ENCODE measurements at regions not wholly inside any gene's neighbourhood (a gene's known extent, or its start where the extent isn't known, plus 50 kb on each side); places are given as distances from the start of the nearest gene placed in this dataset.

DNA sequence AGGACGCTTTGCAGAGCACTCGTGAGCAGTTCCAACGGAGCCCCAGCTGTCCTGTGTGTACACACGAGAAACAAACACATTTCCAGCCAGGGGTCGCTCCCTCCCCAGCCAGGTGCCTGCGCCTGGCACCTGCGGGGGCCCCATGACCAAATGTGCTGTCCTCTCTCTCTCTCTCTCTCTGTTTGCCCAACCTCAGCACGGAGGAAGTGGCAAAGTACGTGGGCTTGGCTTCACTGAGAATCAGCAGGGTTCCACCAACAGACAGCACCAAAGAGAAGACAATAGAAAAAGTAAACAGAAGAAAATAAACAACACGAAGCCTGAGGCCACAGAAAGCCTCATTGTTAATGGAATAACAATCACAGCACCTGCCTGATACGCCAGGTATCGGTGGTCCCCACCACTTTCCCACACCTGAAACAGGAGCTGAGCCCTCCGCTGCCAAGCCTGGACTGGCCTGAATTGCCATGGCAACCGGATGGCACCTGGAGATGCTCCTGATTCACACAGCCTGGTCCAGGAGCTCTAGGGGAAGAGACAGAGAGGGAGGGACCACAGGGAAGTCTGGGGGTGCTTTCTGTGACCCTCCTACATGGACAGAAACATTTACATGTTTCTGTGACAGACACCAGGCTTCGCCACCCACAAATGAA is 103.9 kb upstream of the CACNA1A start:
- no peak overlapping the region for H3K4me3 ChIP-seq
- no peak overlapping the region for H3K27ac ChIP-seq
- no peaks in the 10 kb centered on the region for H3K9me3 ChIP-seq
- DNase-seq, result peak; percentile 21
- 28 to 90% methylated on average over 1 to 15 of the region's 15 CpGs for WGBS, 2 donors (ENCODE audit: low coverage in 1 of 2)
- H3K27me3 ChIP-seq, result no peaks in the 10 kb centered on the region
- H3K36me3 ChIP-seq, result no peaks in the 10 kb centered on the region
- in situ Hi-C loops (cut with MboI; ENCODE audit: low pct_ligation_motif_present in 1 of 4, low pct_unique_long_range_greater_than_20kb in 1 of 4, low sequenced_read_pairs in 3 of 4) (loop anchor here in 1 of 4 donors (25.0 kb wide), 2 partner anchors 102 to 252 kb away; no protein-coding TSS in a partner anchor), intact Hi-C loops (cut with DNase I; ENCODE audit: low total_unique reads) (no loop called here)
- peaks cover 0 to 4% (median 0%) of the 10 kb centered on the region in 4 donors for H3K4me1 ChIP-seq
- no peak for TF ChIP-seq EP300 (IDR thresholded peaks at IDR 0.05; ENCODE audit: low read depth)
- no peak for TF ChIP-seq POLR2AphosphoS5 (IDR thresholded peaks at IDR 0.05)
- TF ChIP-seq, protein P1, sequence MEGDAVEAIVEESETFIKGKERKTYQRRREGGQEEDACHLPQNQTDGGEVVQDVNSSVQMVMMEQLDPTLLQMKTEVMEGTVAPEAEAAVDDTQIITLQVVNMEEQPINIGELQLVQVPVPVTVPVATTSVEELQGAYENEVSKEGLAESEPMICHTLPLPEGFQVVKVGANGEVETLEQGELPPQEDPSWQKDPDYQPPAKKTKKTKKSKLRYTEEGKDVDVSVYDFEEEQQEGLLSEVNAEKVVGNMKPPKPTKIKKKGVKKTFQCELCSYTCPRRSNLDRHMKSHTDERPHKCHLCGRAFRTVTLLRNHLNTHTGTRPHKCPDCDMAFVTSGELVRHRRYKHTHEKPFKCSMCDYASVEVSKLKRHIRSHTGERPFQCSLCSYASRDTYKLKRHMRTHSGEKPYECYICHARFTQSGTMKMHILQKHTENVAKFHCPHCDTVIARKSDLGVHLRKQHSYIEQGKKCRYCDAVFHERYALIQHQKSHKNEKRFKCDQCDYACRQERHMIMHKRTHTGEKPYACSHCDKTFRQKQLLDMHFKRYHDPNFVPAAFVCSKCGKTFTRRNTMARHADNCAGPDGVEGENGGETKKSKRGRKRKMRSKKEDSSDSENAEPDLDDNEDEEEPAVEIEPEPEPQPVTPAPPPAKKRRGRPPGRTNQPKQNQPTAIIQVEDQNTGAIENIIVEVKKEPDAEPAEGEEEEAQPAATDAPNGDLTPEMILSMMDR (IDR thresholded peaks at IDR 0.05), result no peak
- TF ChIP-seq POLR2A (IDR thresholded peaks at IDR 0.05), result no peak

- no peak overlapping the region for H3K27ac ChIP-seq
- WGBS, 2 donors (ENCODE audit: low coverage in 1 of 2), result 72 to 78% methylated on average over 8 to 13 of the region's 13 CpGs
- no peaks in the 10 kb centered on the region for H3K27me3 ChIP-seq
- DNase-seq, result no peak
- TF ChIP-seq POLR2AphosphoS5 (IDR thresholded peaks at IDR 0.05) (no peak), EP300 (IDR thresholded peaks at IDR 0.05; ENCODE audit: low read depth) (no peak), POLR2A (IDR thresholded peaks at IDR 0.05) (no peak)
- TF ChIP-seq, protein P1 (IDR thresholded peaks at IDR 0.05), result no peak
- H3K4me3 ChIP-seq, result no peak overlapping the region
- in situ Hi-C loops (cut with MboI; ENCODE audit: low pct_ligation_motif_present in 1 of 4, low pct_unique_long_range_greater_than_20kb in 1 of 4, low sequenced_read_pairs in 3 of 4), result loop anchor here in 3 of 4 donors (5.0 to 25.0 kb wide), 5 partner anchors 106 to 259 kb away; no protein-coding TSS in a partner anchor
- no peaks in the 10 kb centered on the region for H3K36me3 ChIP-seq
- no peaks in the 10 kb centered on the region for H3K9me3 ChIP-seq
- intact Hi-C loops (cut with DNase I; ENCODE audit: low total_unique reads), result no loop called here
- peaks cover 0 to 4% (median 0%) of the 10 kb centered on the region in 4 donors for H3K4me1 ChIP-seq
Observed at GRCh38 chr19:13606156-13606555, 99.9 kb upstream of the CACNA1A start.

GRCh38 chr19:13604902-13605586 is 98.8 kb upstream of the CACNA1A start:
- TF ChIP-seq POLR2A (IDR thresholded peaks at IDR 0.05) (no peak), POLR2AphosphoS5 (IDR thresholded peaks at IDR 0.05) (no peak), EP300 (IDR thresholded peaks at IDR 0.05; ENCODE audit: low read depth) (no peak)
- TF ChIP-seq, protein P1 (IDR thresholded peaks at IDR 0.05), result no peak
- intact Hi-C loops (cut with DNase I; ENCODE audit: low total_unique reads) (no loop called here), in situ Hi-C loops (cut with MboI; ENCODE audit: low pct_ligation_motif_present in 1 of 4, low pct_unique_long_range_greater_than_20kb in 1 of 4, low sequenced_read_pairs in 3 of 4) (loop anchor here in 3 of 4 donors (5.0 to 25.0 kb wide), 5 partner anchors 107 to 260 kb away; no protein-coding TSS in a partner anchor)
- Histone ChIP-seq H3K9me3 (no peaks in the 10 kb centered on the region), H3K27ac (no peak overlapping the region), H3K4me1 (peaks cover 0 to 2% (median 0%) of the 10 kb centered on the region in 4 donors), H3K4me3 (no peak overlapping the region), H3K36me3 (no peaks in the 10 kb centered on the region), H3K27me3 (peaks cover 4% of the 10 kb centered on the region)
- no peak for DNase-seq
- 68 to 76% methylated on average over 4 of the region's 4 CpGs for WGBS, 2 donors (ENCODE audit: low coverage in 1 of 2)

DNA sequence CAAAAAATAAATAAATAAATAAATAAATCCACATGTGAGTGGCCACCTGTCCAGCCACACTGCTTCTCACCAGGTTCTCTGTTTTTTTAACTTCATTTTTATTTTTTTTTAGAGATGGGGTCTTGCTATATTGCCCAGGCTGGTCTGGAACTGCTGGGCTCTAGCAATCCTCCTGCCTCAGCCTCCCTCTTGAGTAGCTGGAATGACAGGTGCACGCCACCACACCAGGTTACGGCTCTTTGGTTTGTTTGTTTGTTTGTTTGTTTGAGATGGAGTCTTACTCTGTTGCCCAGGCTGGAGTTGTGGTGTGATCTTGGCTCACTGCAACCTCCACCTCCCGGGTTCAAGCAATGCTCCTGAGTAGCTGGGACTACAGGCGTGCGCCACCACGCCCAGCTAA is 94.5 kb upstream of the CACNA1A start:
- intact Hi-C loops (cut with DNase I; ENCODE audit: low total_unique reads) (no loop called here), in situ Hi-C loops (cut with MboI; ENCODE audit: low pct_ligation_motif_present in 1 of 4, low pct_unique_long_range_greater_than_20kb in 1 of 4, low sequenced_read_pairs in 3 of 4) (loop anchor here in 2 of 4 donors (10.0 to 25.0 kb wide), 4 partner anchors 111 to 264 kb away; no protein-coding TSS in a partner anchor)
- Histone ChIP-seq H3K27me3 (peaks cover 8% of the 10 kb centered on the region), H3K4me3 (no peak overlapping the region), H3K36me3 (no peaks in the 10 kb centered on the region), H3K4me1 (no peaks in the 10 kb centered on the region), H3K9me3 (no peaks in the 10 kb centered on the region), H3K27ac (no peak overlapping the region)
- WGBS, 2 donors (ENCODE audit: low coverage in 1 of 2), result 72 to 80% methylated on average over 6 of the region's 6 CpGs
- DNase-seq, result no peak
- TF ChIP-seq EP300 (IDR thresholded peaks at IDR 0.05; ENCODE audit: low read depth), result no peak
- no peak for TF ChIP-seq POLR2AphosphoS5 (IDR thresholded peaks at IDR 0.05)
- TF ChIP-seq POLR2A (IDR thresholded peaks at IDR 0.05), result no peak
- TF ChIP-seq, protein P1 (IDR thresholded peaks at IDR 0.05), result no peak
